SKM-1 treated with dmso at 0.1 percent for 144 hours (cell line): ENCODE measurements at regions not wholly inside any gene's neighbourhood (a gene's known extent, or its start where the extent isn't known, plus 50 kb on each side); places are given as distances from the start of the nearest gene placed in this dataset.

Source experiments
- DNase-seq: peaks from one replicate; lab custom pipeline; 2025; ENCODE audit not compliant: unreplicated experiment; lab: John Stamatoyannopoulos, UW

DNA sequence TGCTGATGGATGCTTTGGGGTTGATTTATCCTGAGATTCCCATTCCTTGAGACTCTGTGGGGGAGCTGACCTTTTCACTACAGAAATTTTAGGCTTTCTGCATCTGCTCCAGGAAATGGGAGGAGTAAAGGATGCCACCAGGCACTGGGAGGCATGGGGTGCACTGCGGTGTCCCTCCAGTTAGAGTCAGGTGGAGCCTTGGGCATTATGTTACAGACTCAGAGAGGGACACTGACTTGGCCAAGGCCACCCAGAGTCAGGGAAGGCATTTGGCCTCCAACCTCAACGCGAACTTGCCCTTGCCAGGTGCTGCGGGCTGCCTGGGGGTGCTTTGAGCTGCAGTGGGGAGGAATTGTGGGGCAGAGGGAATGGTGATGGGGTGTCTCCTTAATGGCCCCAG is 58.0 kb upstream of the TBX3 start:
- DNase-seq = no peak

DNA sequence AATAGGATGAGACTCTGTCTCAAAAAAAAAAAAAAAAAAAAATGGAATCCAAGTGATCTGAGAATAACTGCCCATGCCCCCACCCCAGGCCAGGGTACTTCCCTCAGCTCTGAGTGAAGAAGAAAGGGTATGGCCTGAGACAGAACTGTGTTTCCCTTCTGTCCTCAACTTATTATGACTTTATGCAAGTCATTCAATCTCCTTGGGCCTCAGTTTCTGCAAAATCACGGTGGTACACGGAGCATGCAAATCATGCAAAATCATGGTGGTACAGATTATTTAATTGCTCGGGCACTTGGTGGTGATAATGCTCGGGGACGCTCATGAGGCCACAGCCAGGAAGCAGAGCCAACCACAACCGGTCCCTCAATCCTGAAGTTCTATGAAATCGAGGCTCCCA is 56.5 kb upstream of the TBX3 start:
- DNase-seq = no peak

DNA sequence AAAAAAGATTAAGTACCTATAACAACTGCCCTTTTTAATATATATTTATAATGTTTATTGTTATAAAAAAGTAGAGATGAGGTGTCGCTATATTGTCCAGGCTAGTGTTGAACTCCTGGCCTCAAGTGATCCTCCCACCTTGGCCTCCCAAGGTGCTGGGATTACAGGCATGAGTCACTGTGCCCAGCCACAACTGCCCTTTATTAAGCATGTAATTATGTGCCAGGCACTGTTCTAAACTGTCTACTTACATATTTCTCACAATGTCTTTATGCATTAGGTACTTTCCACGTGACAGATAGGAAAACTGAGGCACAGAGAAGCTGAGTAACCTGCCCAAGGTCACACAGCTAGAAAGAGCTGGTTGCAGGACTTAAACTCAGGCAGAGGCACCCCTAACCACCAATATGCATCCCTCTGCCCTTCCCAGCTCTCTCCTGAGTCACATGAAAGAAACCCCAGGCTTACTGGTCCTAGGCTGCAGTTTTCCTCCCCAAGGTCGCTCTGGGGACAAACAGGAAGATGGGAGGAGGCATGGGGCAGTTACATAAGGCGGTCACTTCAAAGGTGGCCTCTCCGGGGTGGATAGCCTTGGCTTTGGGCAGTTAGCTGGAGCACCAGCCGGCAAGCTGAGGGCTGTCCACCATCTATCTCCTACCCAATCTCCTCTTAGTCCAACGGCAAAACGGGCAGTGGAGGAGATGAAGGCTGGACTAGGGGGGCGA is 54.6 kb upstream of the TBX3 start:
- no peak for DNase-seq

DNA sequence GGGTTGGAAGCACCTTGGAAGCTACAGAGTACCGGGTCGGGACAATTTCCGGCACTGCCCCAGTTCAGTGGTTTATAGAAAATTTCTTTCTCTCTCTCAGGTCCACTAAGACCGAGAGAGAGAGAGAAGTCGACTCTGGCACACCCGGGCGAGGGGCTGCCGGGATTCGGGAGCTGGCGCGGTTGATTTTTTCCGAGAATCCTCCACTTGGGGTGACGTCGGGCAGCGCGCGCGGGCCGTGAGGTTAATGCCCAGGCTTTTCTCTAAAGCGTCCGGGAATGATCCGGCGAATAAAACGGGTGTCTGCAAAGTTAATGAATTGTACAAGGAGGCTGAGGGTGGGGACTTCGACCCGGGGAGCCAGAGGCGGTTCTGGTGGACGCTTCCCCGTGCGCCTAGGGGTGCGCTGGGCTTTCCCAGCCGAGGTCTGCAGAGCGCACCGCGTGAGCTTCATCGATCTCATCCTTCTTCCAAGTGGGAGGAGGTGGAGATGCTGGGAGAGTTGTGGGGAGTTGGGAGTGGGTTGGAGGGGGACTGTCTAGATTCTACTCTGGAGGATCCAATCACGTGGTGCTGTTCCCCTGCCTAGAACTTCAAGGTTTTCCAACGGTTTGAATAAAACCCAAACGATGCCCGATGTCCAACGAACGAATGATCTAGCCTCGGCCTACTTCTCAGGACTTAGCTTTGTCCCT is 51.9 kb upstream of the TBX3 start:
- DNase-seq = no peak

GRCh38 chr12:114735011-114735410 is 51.0 kb upstream of the TBX3 start:
- DNase-seq = no peak

DNA sequence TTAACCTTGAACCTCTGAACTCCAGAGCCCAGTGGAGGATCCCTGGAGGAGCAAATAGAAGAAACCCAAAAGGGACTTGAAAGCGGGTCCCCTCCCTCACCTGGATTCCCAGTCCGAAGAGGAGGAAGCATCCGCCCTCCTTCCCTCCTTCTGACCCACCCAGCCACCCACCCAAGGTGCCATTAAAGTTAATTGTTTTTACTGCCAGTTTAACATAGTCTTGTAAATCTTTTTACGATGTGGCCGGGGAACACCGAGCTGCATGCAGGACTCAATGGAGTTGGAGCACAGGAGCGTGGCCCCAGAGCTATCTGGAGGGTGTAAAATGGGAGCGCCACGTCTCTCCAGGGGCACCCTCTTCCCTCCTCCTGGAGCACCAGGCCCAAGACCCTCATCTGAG is 49.9 kb upstream of the TBX3 start:
- no peak for DNase-seq
